ENCODE measurements at regions not wholly inside any gene's neighbourhood (a gene's known extent, or its start where the extent isn't known, plus 50 kb on each side); places are given as distances from the start of the nearest gene placed in this dataset.
"Not testable (repeated sequence)": the region's sequence is repeated elsewhere in the genome, so short reads cannot be mapped to it uniquely, and the experiment has no call there.

GRCh38 chr7:54278847-54279246 lies 263.3 kb upstream of the VSTM2A start:
- ChIA-PET CTCF (no interaction called here), POLR2A (no interaction called here)
- Mint-ChIP-seq H3K27ac (no peak overlapping the region), H3K4me3 (no peak overlapping the region), H3K4me1 (no peaks in the 10 kb centered on the region), H3K9me3 (peaks cover 13% of the 10 kb centered on the region), H3K27me3 (no peaks in the 10 kb centered on the region), H3K36me3 (ENCODE audit: low read depth) (no peaks in the 10 kb centered on the region)
- DNase-seq = no peak
- TF ChIP-seq CTCF (IDR thresholded peaks at IDR 0.05) = no peak
- ATAC-seq (ENCODE audit: low read depth) = no peak
- intact Hi-C loops (cut with micrococcal nuclease) = no loop called here

GRCh38 chr7:54292171-54292925 lies 249.8 kb upstream of the VSTM2A start:
- no peaks in the 10 kb centered on the region for H3K36me3 Mint-ChIP-seq (ENCODE audit: low read depth)
- ChIA-PET CTCF (no interaction called here), POLR2A (no interaction called here)
- no peak for ATAC-seq (ENCODE audit: low read depth)
- H3K4me1 Mint-ChIP-seq = no peaks in the 10 kb centered on the region
- H3K4me3 Mint-ChIP-seq = no peak overlapping the region
- TF ChIP-seq CTCF (IDR thresholded peaks at IDR 0.05) = no peak
- peaks cover 14% of the 10 kb centered on the region for H3K9me3 Mint-ChIP-seq
- intact Hi-C loops (cut with micrococcal nuclease) = no loop called here
- H3K27me3 Mint-ChIP-seq = no peaks in the 10 kb centered on the region
- DNase-seq = no peak
- H3K27ac Mint-ChIP-seq = no peak overlapping the region

- no peak overlapping the region for H3K4me3 Mint-ChIP-seq
- intact Hi-C loops (cut with micrococcal nuclease) = loop anchor here (5.0 kb wide), 1 partner anchor 82 kb away; no protein-coding TSS in a partner anchor
- CTCF ChIA-PET = no interaction called here
- no peaks in the 10 kb centered on the region for H3K4me1 Mint-ChIP-seq
- TF ChIP-seq CTCF (IDR thresholded peaks at IDR 0.05) = no peak
- no peak for DNase-seq
- no peaks in the 10 kb centered on the region for H3K27me3 Mint-ChIP-seq
- POLR2A ChIA-PET = no interaction called here
- H3K9me3 Mint-ChIP-seq = peaks cover 11% of the 10 kb centered on the region
- H3K27ac Mint-ChIP-seq = no peak overlapping the region
- ATAC-seq (ENCODE audit: low read depth) = no peak
- H3K36me3 Mint-ChIP-seq (ENCODE audit: low read depth) = no peaks in the 10 kb centered on the region
These were observed 242.7 kb upstream of the VSTM2A start for GRCh38 chr7:54299426-54299825.

GRCh38 chr7:54315955-54316354 lies 226.2 kb upstream of the VSTM2A start:
- H3K27me3 Mint-ChIP-seq; H3K4me1 Mint-ChIP-seq; H3K36me3 Mint-ChIP-seq (ENCODE audit: low read depth); DNase-seq; H3K9me3 Mint-ChIP-seq; CTCF ChIA-PET; H3K27ac Mint-ChIP-seq; intact Hi-C loops (cut with micrococcal nuclease); ATAC-seq (ENCODE audit: low read depth); H3K4me3 Mint-ChIP-seq; POLR2A ChIA-PET: not testable (repeated sequence)

GRCh38 chr7:54326592-54327167 lies 215.5 kb upstream of the VSTM2A start:
- ChIA-PET CTCF (no interaction called here), POLR2A (no interaction called here)
- intact Hi-C loops (cut with micrococcal nuclease) = loop anchor here (5.0 kb wide), 1 partner anchor 89 kb away; no protein-coding TSS in a partner anchor
- Mint-ChIP-seq H3K4me1 (no peaks in the 10 kb centered on the region), H3K36me3 (ENCODE audit: low read depth) (no peaks in the 10 kb centered on the region), H3K27me3 (no peaks in the 10 kb centered on the region), H3K9me3 (peaks cover 4% of the 10 kb centered on the region), H3K4me3 (no peak overlapping the region), H3K27ac (no peak overlapping the region)
- no peak for TF ChIP-seq CTCF (IDR thresholded peaks at IDR 0.05)
- DNase-seq = no peak
- no peak for ATAC-seq (ENCODE audit: low read depth)

All from activated B cell treated with CpG ODN at 0.5 μM for 24 hours (primary cell).